ENCODE measurements at regions not wholly inside any gene's neighbourhood (a gene's known extent, or its start where the extent isn't known, plus 50 kb on each side); places are given as distances from the start of the nearest gene placed in this dataset.
"Not testable (repeated sequence)": the region's sequence is repeated elsewhere in the genome, so short reads cannot be mapped to it uniquely, and the experiment has no call there.

- DNase-seq (ENCODE audit: low read depth, low spot score): no peak
- H3K4me3 ChIP-seq (ENCODE audit: low read depth, low read length): no peak overlapping the region
- in situ Hi-C loops (cut with HindIII; ENCODE audit: low sequenced_read_pairs): no loop called here
- no peak for TF ChIP-seq CTCF (IDR thresholded peaks at IDR 0.05; ENCODE audit: low read depth, low read length)
These were observed 50.2 kb upstream of the SNAPC3 start for GRCh38 chr9:15372455-15372854.

GRCh38 chr9:15371448-15371845 lies 51.2 kb upstream of the SNAPC3 start:
- DNase-seq (ENCODE audit: low read depth, low spot score): no peak
- TF ChIP-seq CTCF (IDR thresholded peaks at IDR 0.05; ENCODE audit: low read depth, low read length): no peak
- H3K4me3 ChIP-seq (ENCODE audit: low read depth, low read length): no peak overlapping the region
- in situ Hi-C loops (cut with HindIII; ENCODE audit: low sequenced_read_pairs): no loop called here

DNA sequence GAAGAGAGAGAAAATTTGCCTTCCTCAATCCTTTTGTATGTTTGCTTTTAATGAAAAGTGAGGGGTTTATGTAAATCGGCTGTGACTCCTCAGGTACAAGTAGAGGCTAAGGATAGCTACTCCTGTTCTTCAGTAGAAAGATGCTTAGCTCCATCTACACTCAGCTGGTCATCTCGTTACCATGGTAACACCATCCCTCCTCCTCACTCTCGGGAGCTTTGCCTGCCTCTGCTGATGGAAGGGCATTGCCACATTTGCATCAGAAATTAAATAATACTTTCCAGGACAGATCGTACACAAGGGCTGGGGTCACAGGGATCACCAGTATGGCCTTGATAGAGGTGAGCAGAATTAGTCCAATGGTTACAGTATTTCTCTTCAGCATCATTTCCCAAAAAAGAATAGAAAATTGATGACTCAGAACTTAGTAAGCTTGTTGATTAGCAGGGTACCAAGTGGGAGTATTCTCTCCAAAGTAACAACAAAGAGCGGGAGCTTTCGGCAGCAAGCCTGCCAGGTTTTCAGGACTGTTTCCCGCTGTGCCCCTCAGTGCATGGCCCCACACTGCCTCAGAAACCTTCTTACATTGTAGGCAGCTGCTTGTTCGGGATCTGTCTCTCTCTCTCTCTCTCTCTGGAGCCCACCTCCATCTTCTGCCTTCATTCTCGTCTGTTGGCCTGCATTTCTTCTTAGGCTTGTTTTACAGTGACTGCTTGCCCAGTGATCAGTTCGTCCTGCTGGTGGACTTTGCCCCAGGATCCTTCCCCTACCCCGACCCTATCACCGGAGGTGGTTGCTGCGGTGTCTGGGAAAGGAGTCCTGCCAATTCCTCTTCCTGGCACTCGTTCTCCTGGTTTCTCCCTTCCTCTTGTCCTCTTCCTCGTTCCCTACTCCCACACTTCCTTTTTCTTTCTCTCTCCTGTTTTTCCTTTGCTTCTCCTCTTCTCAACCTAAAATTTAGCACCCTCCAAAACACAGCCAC lies 51.9 kb upstream of the SNAPC3 start:
- DNase-seq (ENCODE audit: low read depth, low spot score): peak; percentile 2
- in situ Hi-C loops (cut with HindIII; ENCODE audit: low sequenced_read_pairs): no loop called here
- H3K4me3 ChIP-seq (ENCODE audit: low read depth, low read length): no peak overlapping the region
- TF ChIP-seq CTCF (IDR thresholded peaks at IDR 0.05; ENCODE audit: low read depth, low read length): no peak

- in situ Hi-C loops (cut with HindIII; ENCODE audit: low sequenced_read_pairs): no loop called here
- no peak overlapping the region for H3K4me3 ChIP-seq (ENCODE audit: low read depth, low read length)
- no peak for TF ChIP-seq CTCF (IDR thresholded peaks at IDR 0.05; ENCODE audit: low read depth, low read length)
- DNase-seq (ENCODE audit: low read depth, low spot score): no peak
These were observed 52.8 kb upstream of the SNAPC3 start for GRCh38 chr9:15369871-15370270.

DNA sequence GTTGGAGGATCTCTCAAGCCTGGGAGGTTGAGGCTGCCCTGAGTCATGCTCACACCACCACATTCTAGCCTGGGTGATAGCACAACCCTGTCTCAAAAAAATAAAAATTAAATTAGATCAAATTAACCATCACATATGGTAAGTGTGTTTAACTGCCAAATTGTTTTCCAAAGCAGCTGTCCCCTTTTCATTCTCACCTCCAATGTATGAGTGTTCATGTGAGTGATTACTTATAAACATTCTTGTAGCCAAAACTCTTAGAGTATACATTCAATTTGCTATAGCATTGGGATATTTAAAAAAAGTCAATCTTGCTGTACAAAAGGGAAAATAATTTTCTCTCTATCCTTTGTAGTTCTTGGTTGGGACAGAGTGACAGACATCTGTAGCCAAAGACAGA lies 53.4 kb upstream of the SNAPC3 start:
- in situ Hi-C loops (cut with HindIII; ENCODE audit: low sequenced_read_pairs): no loop called here
- no peak for TF ChIP-seq CTCF (IDR thresholded peaks at IDR 0.05; ENCODE audit: low read depth, low read length)
- DNase-seq (ENCODE audit: low read depth, low spot score): no peak
- H3K4me3 ChIP-seq (ENCODE audit: low read depth, low read length): no peak overlapping the region

DNA sequence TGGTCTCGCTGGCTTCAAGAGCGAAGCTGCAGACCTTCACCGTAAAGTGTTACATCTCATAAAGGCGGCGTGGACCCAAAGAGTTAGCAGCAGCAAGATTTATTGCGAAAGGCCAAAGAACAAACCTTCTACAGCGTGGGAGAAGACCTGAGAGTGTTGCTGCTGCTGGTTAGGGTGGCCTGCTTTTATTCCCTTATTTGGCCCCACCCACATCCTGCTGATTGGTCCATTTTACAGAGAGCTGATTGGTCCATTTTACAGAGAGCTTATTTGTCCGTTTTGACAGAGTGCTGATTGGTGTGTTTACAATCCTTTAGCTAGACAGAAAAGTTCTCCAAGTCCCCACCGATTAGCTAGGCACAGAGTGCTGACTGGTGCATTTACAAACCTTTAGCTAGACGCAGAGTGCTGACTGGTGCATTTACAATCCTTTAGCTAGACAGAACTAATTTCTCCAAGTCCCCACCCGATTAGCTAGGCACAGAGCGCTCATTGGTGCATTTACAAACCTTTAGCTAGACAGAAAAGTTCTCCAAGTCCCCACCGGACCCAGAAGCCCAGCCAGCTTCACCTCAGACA lies 57.6 kb upstream of the SNAPC3 start:
- DNase-seq (ENCODE audit: low read depth, low spot score); in situ Hi-C loops (cut with HindIII; ENCODE audit: low sequenced_read_pairs); H3K4me3 ChIP-seq (ENCODE audit: low read depth, low read length): not testable (repeated sequence)

DNA sequence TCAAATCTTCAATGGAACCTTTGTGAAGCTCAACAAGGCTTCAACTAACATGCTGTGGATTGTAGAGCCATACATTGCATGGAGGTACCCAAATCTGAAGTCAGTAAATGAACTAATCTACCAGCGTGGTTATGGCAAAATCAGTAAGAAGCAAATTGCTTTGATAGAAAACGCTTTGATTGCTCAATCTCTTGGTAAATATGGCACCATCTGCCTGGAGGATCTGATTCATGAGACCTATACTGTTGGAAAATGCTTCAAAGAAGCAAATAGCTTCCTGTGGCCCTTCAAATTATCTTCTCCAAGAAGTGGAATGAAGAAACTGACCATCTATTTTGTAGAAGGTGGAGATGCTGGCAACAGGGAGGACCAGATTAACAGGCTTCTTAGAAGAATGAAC lies 54.7 kb upstream of the TTC39B start:
- TF ChIP-seq CTCF (IDR thresholded peaks at IDR 0.05; ENCODE audit: low read depth, low read length): no peak
- DNase-seq (ENCODE audit: low read depth, low spot score): no peak
- in situ Hi-C loops (cut with HindIII; ENCODE audit: low sequenced_read_pairs): no loop called here
- H3K4me3 ChIP-seq (ENCODE audit: low read depth, low read length): no peak overlapping the region
